CD4-positive, alpha-beta T cell (primary cell): ENCODE measurements at regions not wholly inside any gene's neighbourhood (a gene's known extent, or its start where the extent isn't known, plus 50 kb on each side); places are given as distances from the start of the nearest gene placed in this dataset.

Experiments used
- ATAC-seq: fragments of 200-7000 bp; cut with Tn5 transposase; one replicate; pipeline ENCODE4 v1.10.0; 2022; ENCODE audit warnings: mild to moderate bottlenecking; ENCODE audit not compliant: poor library complexity
- CTCF ChIA-PET: fragments of 350-600 bp; sonication (Branson Sonifier 250); formaldehyde crosslinking; loops from one replicate; lab custom pipeline; 2021; ENCODE audit warnings: antibody characterized with exemption, inconsistent platforms; lab: Charles Lee
- POLR2A ChIA-PET: fragments of 350-600 bp; sonication (Branson Sonifier 250); formaldehyde crosslinking; loops from one replicate; lab custom pipeline; 2021; ENCODE audit warnings: antibody characterized with exemption, inconsistent platforms; lab: Charles Lee
- DNase-seq, 14 experiments: peaks; one replicate each; pipeline ENCODE4 v3.0.0-alpha.2; 2013 to 2020; ENCODE audit warnings: mixed read lengths in 2 of 14
- H3K27ac ChIP-seq, 2 donors: one replicate each; pipeline versions ENCODE4 v1.5.1 to v1.7.0; 2013; ENCODE audit warnings: low read length in 2 of 2, low read depth in 1 of 2, mild to moderate bottlenecking in 1 of 2
- H3K27me3 ChIP-seq, 2 experiments: 1 replicate in 1 of 2; 2 replicates in 1 of 2; pipeline versions ENCODE4 v1.6.1 to v1.7.0; 2013; ENCODE audit warnings: low read length in 2 of 2, control low read depth in 1 of 2, mild to moderate bottlenecking in 1 of 2, moderate library complexity in 1 of 2; ENCODE audit not compliant: insufficient read depth in 2 of 2, control insufficient read depth in 1 of 2
- H3K36me3 ChIP-seq: one replicate; pipeline ENCODE4 v1.6.1; 2013; ENCODE audit warnings: low read length, control low read depth; ENCODE audit not compliant: insufficient read depth
- H3K4me1 ChIP-seq: one replicate; pipeline ENCODE4 v1.6.1; 2013; ENCODE audit warnings: low read length, control low read depth; ENCODE audit not compliant: insufficient read depth
- H3K4me3 ChIP-seq: one replicate; pipeline ENCODE4 v1.5.1; 2013; ENCODE audit warnings: mild to moderate bottlenecking, low read length, moderate library complexity
- H3K9me3 ChIP-seq, 2 experiments: 1 replicate in 1 of 2; 2 replicates in 1 of 2; pipeline versions ENCODE4 v1.6.1 to v1.7.0; 2013; ENCODE audit warnings: low read length in 2 of 2, mild to moderate bottlenecking in 2 of 2, control low read depth in 1 of 2, moderate library complexity in 1 of 2; ENCODE audit not compliant: control insufficient read depth in 1 of 2, insufficient read depth in 1 of 2
- H3K27ac Mint-ChIP-seq: one replicate; pipeline ENCODE4 v1.8.0; 2020; ENCODE audit warnings: mixed read lengths
- H3K27me3 Mint-ChIP-seq: one replicate; pipeline ENCODE4 v1.8.0; 2021; ENCODE audit warnings: mixed read lengths
- H3K36me3 Mint-ChIP-seq: one replicate; pipeline ENCODE4 v1.8.0; 2021; ENCODE audit warnings: low read depth, mixed read lengths
- H3K4me1 Mint-ChIP-seq: one replicate; pipeline ENCODE4 v1.8.0; 2021; ENCODE audit warnings: low read depth, mixed read lengths
- H3K4me3 Mint-ChIP-seq: one replicate; pipeline ENCODE4 v1.8.0; 2020; ENCODE audit warnings: mild to moderate bottlenecking, mixed read lengths
- H3K9me3 Mint-ChIP-seq: one replicate; pipeline ENCODE4 v1.8.0; 2020; ENCODE audit warnings: mixed read lengths
- CTCF ChIP-seq: fragments of 200-600 bp; IDR thresholded peaks from one replicate; pipeline ENCODE4 v1.8.0; 2022; ENCODE audit warnings: antibody characterized with exemption, mild to moderate bottlenecking
- intact Hi-C, 2 experiments: fragments of 100-400 bp; cut with DNase I in 1 of 2; cut with micrococcal nuclease in 1 of 2; formaldehyde crosslinking; loops; one replicate each; pipeline versions ENCODE4 v1.15.1 to v1.9.0; 2023 to 2025; cut with DNase I, micrococcal nuclease

- Histone ChIP-seq H3K4me3 (no peak overlapping the region), H3K27ac (no peak overlapping the region), H3K27me3 (peaks cover 0 to 5% of the 10 kb centered on the region in 2 experiments), H3K9me3 (peaks cover 0 to 23% of the 10 kb centered on the region in 2 experiments), H3K36me3 (no peaks in the 10 kb centered on the region), H3K4me1 (no peaks in the 10 kb centered on the region)
- ChIA-PET POLR2A (no interaction called here), CTCF (no interaction called here)
- no peaks in the 10 kb centered on the region for H3K4me1 Mint-ChIP-seq
- H3K36me3 Mint-ChIP-seq: no peaks in the 10 kb centered on the region
- TF ChIP-seq CTCF: no peak
- H3K4me3 Mint-ChIP-seq: no peak overlapping the region
- no peak overlapping the region for H3K27ac Mint-ChIP-seq
- H3K27me3 Mint-ChIP-seq: peaks cover 31% of the 10 kb centered on the region
- intact Hi-C loops: no loop called here
- no peaks in the 10 kb centered on the region for H3K9me3 Mint-ChIP-seq
- ATAC-seq: no peak
- DNase-seq: no peak
These were observed 245.1 kb downstream of the C16orf95 start for GRCh38 chr16:87072101-87072500.

- ATAC-seq (no peak), DNase-seq (no peak)
- peaks cover 0 to 5% of the 10 kb centered on the region in 2 experiments for H3K27me3 ChIP-seq
- peaks cover 0 to 12% of the 10 kb centered on the region in 2 experiments for H3K9me3 ChIP-seq
- H3K4me1 ChIP-seq: no peaks in the 10 kb centered on the region
- ChIA-PET POLR2A (no interaction called here), CTCF (no interaction called here)
- peaks cover 6% of the 10 kb centered on the region for H3K9me3 Mint-ChIP-seq
- H3K4me3 ChIP-seq: no peak overlapping the region
- H3K27me3 Mint-ChIP-seq: peaks cover 16% of the 10 kb centered on the region
- H3K4me3 Mint-ChIP-seq: no peak overlapping the region
- no peak overlapping the region for H3K27ac ChIP-seq
- no peak overlapping the region for H3K27ac Mint-ChIP-seq
- H3K36me3 Mint-ChIP-seq: no peaks in the 10 kb centered on the region
- H3K4me1 Mint-ChIP-seq: no peaks in the 10 kb centered on the region
- H3K36me3 ChIP-seq: no peaks in the 10 kb centered on the region
- no peak for TF ChIP-seq CTCF
- intact Hi-C loops: no loop called here
These were observed 242.4 kb downstream of the C16orf95 start for GRCh38 chr16:87074641-87075318.

GRCh38 chr16:87075319-87075860, 241.8 kb downstream of the C16orf95 start:
- ATAC-seq (no peak), DNase-seq (no peak)
- Histone ChIP-seq H3K4me3 (no peak overlapping the region), H3K36me3 (no peaks in the 10 kb centered on the region), H3K27me3 (peaks cover 0 to 5% of the 10 kb centered on the region in 2 experiments), H3K4me1 (no peaks in the 10 kb centered on the region), H3K27ac (no peak overlapping the region), H3K9me3 (peaks cover 4 to 12% of the 10 kb centered on the region in 2 experiments)
- intact Hi-C loops: no loop called here
- no peak overlapping the region for H3K4me3 Mint-ChIP-seq
- H3K4me1 Mint-ChIP-seq: no peaks in the 10 kb centered on the region
- no peak overlapping the region for H3K27ac Mint-ChIP-seq
- TF ChIP-seq CTCF: no peak
- peaks cover 16% of the 10 kb centered on the region for H3K27me3 Mint-ChIP-seq
- peaks cover 8% of the 10 kb centered on the region for H3K9me3 Mint-ChIP-seq
- ChIA-PET POLR2A (no interaction called here), CTCF (no interaction called here)
- no peaks in the 10 kb centered on the region for H3K36me3 Mint-ChIP-seq
